A549 (cell line): ENCODE measurements at regions not wholly inside any gene's neighbourhood (a gene's known extent, or its start where the extent isn't known, plus 50 kb on each side); places are given as distances from the start of the nearest gene placed in this dataset.

Experiments
- ATAC-seq, 2 experiments: fragments of 200-7000 bp in 1 of 2; fragments of >200 bp in 1 of 2; cut with Nextera tagmentation in 1 of 2; cut with Tn5 transposase in 1 of 2; 3 replicates each; pipeline versions ENCODE4 v1.8.0 to v1.9.1; 2018 to 2020; ENCODE audit warnings: mild to moderate bottlenecking in 1 of 2, moderate library complexity in 1 of 2
- CTCF ChIA-PET: fragments of 300-600 bp; sonication (Branson Sonifier 250); formaldehyde crosslinking; extraction: SDS; loops from one replicate; lab custom pipeline; 2021; ENCODE audit warnings: antibody characterized with exemption, inconsistent platforms; lab: Yijun Ruan, JAX
- POLR2A ChIA-PET: fragments of 350-600 bp; formaldehyde crosslinking; extraction: SDS; loops from one replicate; lab custom pipeline; 2021; ENCODE audit warnings: antibody characterized with exemption, inconsistent platforms; lab: Yijun Ruan, JAX
- DNase-seq, 2 experiments: peaks; one replicate each; pipeline versions ENCODE4 v3.0.0 to v3.0.0-alpha.2; 2011 to 2016; ENCODE audit warnings: low read depth in 1 of 2, low spot score in 1 of 2
- FAIRE-seq: peaks from 2 replicates; lab custom pipeline; 2011; peaks lifted over from hg19 to GRCh38; lab: Jason Lieb, UNC
- H3K27ac ChIP-seq, 2 experiments: fragments of >200 bp; sonication (Bioruptor Twin); formaldehyde crosslinking; 3 replicates each; pipeline ENCODE4 v1.5.1; 2016 to 2017
- H3K4me1 ChIP-seq: fragments of >200 bp; sonication (Bioruptor Twin); formaldehyde crosslinking; 3 replicates; pipeline ENCODE4 v1.6.1; 2016
- H3K4me2 ChIP-seq: fragments of >200 bp; sonication (Bioruptor Twin); formaldehyde crosslinking; 3 replicates; pipeline ENCODE4 v1.6.1; 2016
- H3K4me3 ChIP-seq: fragments of >200 bp; sonication (Bioruptor Twin); formaldehyde crosslinking; 3 replicates; pipeline ENCODE4 v1.5.1; 2016
- H3K9me3 ChIP-seq: fragments of >200 bp; sonication (Bioruptor Twin); formaldehyde crosslinking; 3 replicates; pipeline ENCODE4 v1.6.1; 2016
- CBX2 ChIP-seq: fragments of 200-600 bp; sonication (generic); IDR thresholded peaks from 2 replicates; pipeline ENCODE4 v1.6.1; 2016; ENCODE audit warnings: low read depth, mild to moderate bottlenecking, borderline replicate concordance
- CEBPB ChIP-seq, 2 experiments: fragments of >200 bp in 1 of 2; sonication (Bioruptor Twin) in 1 of 2; formaldehyde crosslinking in 1 of 2; IDR thresholded peaks; 2 replicates each; pipeline ENCODE4 v1.6.1; 2012 to 2016
- CHD2 ChIP-seq: fragments of 150-350 bp; IDR thresholded peaks from 2 replicates; pipeline ENCODE4 v1.6.1; 2014; ENCODE audit warnings: low read length; ENCODE audit not compliant: partially characterized antibody
- EHMT2 ChIP-seq: fragments of 200-600 bp; sonication (generic); IDR thresholded peaks from 2 replicates; pipeline ENCODE4 v1.6.1; 2016; ENCODE audit warnings: antibody characterized with exemption, low read depth, mild to moderate bottlenecking, moderate library complexity
- FOSB ChIP-seq: fragments of 250-450 bp; sonication (Bioruptor Pico); IDR thresholded peaks from 2 replicates; pipeline ENCODE4 v1.5.0; 2020; ENCODE audit warnings: mild to moderate bottlenecking, moderate library complexity
- FOSL2 ChIP-seq, 2 experiments: fragments of 450-650 bp in 1 of 2; fragments of >200 bp in 1 of 2; sonication (Bioruptor Twin) in 1 of 2; formaldehyde crosslinking; IDR thresholded peaks; 2 replicates each; pipeline versions ENCODE4 v1.5.0 to v1.6.1; 2016 to 2020; ENCODE audit warnings: mild to moderate bottlenecking in 1 of 2, moderate library complexity in 1 of 2
- FOXS1 ChIP-seq: fragments of 250-450 bp; sonication (Bioruptor Pico); IDR thresholded peaks from 2 replicates; pipeline ENCODE4 v1.5.0; 2020; ENCODE audit warnings: mild to moderate bottlenecking, moderate library complexity
- HDAC2 ChIP-seq: fragments of 200-600 bp; sonication (generic); IDR thresholded peaks from 2 replicates; pipeline ENCODE4 v1.6.1; 2016
- HEYL ChIP-seq: fragments of 250-450 bp; sonication (Bioruptor Pico); IDR thresholded peaks from 2 replicates; pipeline ENCODE4 v1.8.0; 2021; ENCODE audit warnings: mild to moderate bottlenecking, moderate library complexity
- HOXB13 ChIP-seq: fragments of 250-450 bp; sonication (Bioruptor Pico); IDR thresholded peaks from 2 replicates; pipeline ENCODE4 v1.5.0; 2020; ENCODE audit warnings: low read depth, mild to moderate bottlenecking, moderate library complexity
- JUNB ChIP-seq: fragments of >200 bp; sonication (Bioruptor Twin); formaldehyde crosslinking; IDR thresholded peaks from 2 replicates; pipeline ENCODE4 v1.6.1; 2016
- MAFK ChIP-seq: fragments of 450-650 bp; IDR thresholded peaks from 2 replicates; pipeline ENCODE4 v1.6.1; 2014; ENCODE audit not compliant: partially characterized antibody
- MYC ChIP-seq: IDR thresholded peaks from 2 replicates; pipeline ENCODE4 v1.6.1; 2012; ENCODE audit warnings: mild to moderate bottlenecking, inconsistent platforms, low read length, improper control_type of control experiment, borderline replicate concordance
- NPAS2 ChIP-seq: fragments of 250-450 bp; sonication (Bioruptor Pico); IDR thresholded peaks from 2 replicates; pipeline ENCODE4 v1.8.0; 2022; ENCODE audit warnings: mild to moderate bottlenecking, moderate library complexity, borderline replicate concordance
- PHF8 ChIP-seq: fragments of 200-600 bp; sonication (generic); IDR thresholded peaks from 2 replicates; pipeline ENCODE4 v1.6.1; 2016; ENCODE audit warnings: low read depth, mild to moderate bottlenecking, antibody characterized with exemption, moderate library complexity, borderline replicate concordance
- POLR2AphosphoS2 ChIP-seq: conservative IDR thresholded peaks from 2 replicates; pipeline ENCODE4 v1.6.1; 2012; ENCODE audit warnings: low read length, improper control_type of control experiment, inconsistent platforms
- RAD21 ChIP-seq, 2 experiments: fragments of >200 bp in 1 of 2; sonication (Bioruptor Twin) in 1 of 2; formaldehyde crosslinking in 1 of 2; IDR thresholded peaks in 1 of 2; conservative IDR thresholded peaks in 1 of 2; 2 replicates in 1 of 2; 3 replicates in 1 of 2; pipeline ENCODE4 v1.6.1; 2012 to 2018; ENCODE audit warnings: inconsistent platforms in 1 of 2
- RFX5 ChIP-seq: fragments of 450-650 bp; IDR thresholded peaks from 2 replicates; pipeline ENCODE4 v1.7.1; 2014; ENCODE audit warnings: antibody characterized with exemption, mild to moderate bottlenecking, moderate library complexity
- SMC3 ChIP-seq: fragments of >200 bp; sonication (Bioruptor Twin); formaldehyde crosslinking; IDR thresholded peaks from 3 replicates; pipeline ENCODE4 v1.6.1; 2018; ENCODE audit warnings: inconsistent platforms
- SREBF2 ChIP-seq: fragments of 450-650 bp; IDR thresholded peaks from 2 replicates; pipeline ENCODE4 v1.6.1; 2014; ENCODE audit warnings: mild to moderate bottlenecking, moderate library complexity
- TFCP2L1 ChIP-seq: fragments of 250-450 bp; sonication (Bioruptor Pico); IDR thresholded peaks from 2 replicates; pipeline ENCODE4 v1.5.0; 2021; ENCODE audit warnings: mild to moderate bottlenecking
- TP53 ChIP-seq: fragments of 250-450 bp; sonication (Bioruptor Pico); IDR thresholded peaks from 2 replicates; pipeline ENCODE4 v1.5.0; 2021; ENCODE audit warnings: mild to moderate bottlenecking, moderate library complexity
- ZFP36 ChIP-seq: fragments of 450-650 bp; IDR thresholded peaks from 2 replicates; pipeline ENCODE4 v1.6.1; 2014; ENCODE audit warnings: borderline replicate concordance; ENCODE audit not compliant: partially characterized antibody
- ZSCAN20 ChIP-seq: fragments of 250-450 bp; sonication (Bioruptor Pico); IDR thresholded peaks from 2 replicates; pipeline ENCODE4 v1.8.0; 2022; ENCODE audit warnings: mild to moderate bottlenecking, moderate library complexity
- WGBS: methylation state at CpG from one replicate; pipeline ENCODE4 v1.1.6; 2017; ENCODE audit errors: missing lambda C conversion rate; 5-methylcytosine and 5-hydroxymethylcytosine counted together
- TF ChIP-seq, protein P1 (sequence below): IDR thresholded peaks from 2 replicates; pipeline ENCODE4 v1.6.1; 2012
- TF ChIP-seq, protein P2 (sequence below): fragments of >200 bp; sonication (Bioruptor Twin); formaldehyde crosslinking; IDR thresholded peaks from 2 replicates; pipeline ENCODE4 v1.6.1; 2016
- TF ChIP-seq, protein P3 (sequence below): fragments of 250-450 bp; sonication (Bioruptor Pico); IDR thresholded peaks from 2 replicates; pipeline ENCODE4 v1.5.0; 2020; ENCODE audit warnings: low read depth, mild to moderate bottlenecking, moderate library complexity
- TF ChIP-seq, protein P4 (sequence below): IDR thresholded peaks from 2 replicates; pipeline ENCODE4 v1.6.1; 2012; ENCODE audit warnings: low read depth, borderline replicate concordance

DNA sequence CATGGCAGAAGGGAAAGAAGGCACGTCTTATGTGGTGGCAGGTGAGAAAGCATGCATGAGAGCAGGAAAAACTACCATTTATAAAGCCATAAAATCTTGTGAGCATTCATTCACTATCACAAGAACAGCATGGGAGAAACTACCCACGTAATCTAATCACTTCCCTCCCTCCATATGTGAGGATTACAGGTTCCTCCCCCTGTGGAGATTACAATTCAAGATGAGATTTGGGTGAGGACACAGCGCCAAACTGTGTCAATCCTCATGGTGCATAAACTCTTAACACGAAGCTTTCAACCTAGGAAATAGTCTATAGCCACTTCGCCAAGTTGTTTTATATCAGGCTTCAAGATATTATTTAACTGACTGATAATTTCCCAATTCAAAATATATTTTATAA lies 595.5 kb downstream of the FBXO15 start:
- Histone ChIP-seq H3K4me2 (no peak overlapping the region), H3K4me1 (no peaks in the 10 kb centered on the region), H3K9me3 (no peaks in the 10 kb centered on the region), H3K4me3 (no peak overlapping the region), H3K27ac (no peak overlapping the region)
- POLR2A ChIA-PET = no interaction called here
- ATAC-seq = no peak
- no peak for FAIRE-seq
- DNase-seq = no peak
- TF ChIP-seq, protein P1, sequence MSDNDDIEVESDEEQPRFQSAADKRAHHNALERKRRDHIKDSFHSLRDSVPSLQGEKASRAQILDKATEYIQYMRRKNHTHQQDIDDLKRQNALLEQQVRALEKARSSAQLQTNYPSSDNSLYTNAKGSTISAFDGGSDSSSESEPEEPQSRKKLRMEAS = no peak
- TF ChIP-seq MAFK (no peak), NPAS2 (CRISPR knock-in tag) (no peak), PHF8 (no peak), RAD21 (conservative IDR thresholded peaks at IDR 0.05 in 1 of 2, IDR thresholded peaks at IDR 0.05 in 1 of 2) (no peak), FOSB (CRISPR knock-in tag) (no peak), HDAC2 (no peak), CEBPB (IDR thresholded peaks at IDR 0.05) (no peak), ZFP36 (no peak), MYC (no peak), EHMT2 (no peak)
- CTCF ChIA-PET = no interaction called here
- WGBS = 37% methylated on average over 5 of the region's 5 CpGs

DNA sequence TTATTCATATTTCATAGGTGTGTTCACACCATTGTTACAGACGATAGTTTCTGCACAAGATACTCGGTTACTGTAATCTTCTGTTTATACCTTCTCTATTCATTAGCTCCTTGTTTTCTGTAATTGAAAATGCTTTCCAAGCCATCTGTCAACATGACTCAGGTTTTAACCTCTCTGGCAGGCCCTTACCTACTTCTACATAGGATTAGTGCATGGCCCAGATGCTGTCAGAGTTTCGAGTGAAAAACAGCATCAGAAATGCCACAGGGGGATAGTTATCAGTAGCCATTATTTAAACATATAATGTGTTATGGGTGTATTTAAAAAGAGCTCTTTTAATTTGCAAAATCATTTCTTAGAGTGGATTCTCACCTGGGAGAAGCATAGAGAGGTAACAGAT lies 596.4 kb downstream of the FBXO15 start:
- DNase-seq (no peak), ATAC-seq (no peak), FAIRE-seq (no peak)
- H3K9me3 ChIP-seq = no peaks in the 10 kb centered on the region
- no peak overlapping the region for H3K27ac ChIP-seq
- no peak overlapping the region for H3K4me2 ChIP-seq
- 58% methylated on average over 3 of the region's 3 CpGs for WGBS
- TF ChIP-seq FOXS1 (CRISPR knock-in tag) (no peak), RFX5 (no peak), TP53 (CRISPR knock-in tag) (no peak)
- no peaks in the 10 kb centered on the region for H3K4me1 ChIP-seq
- ChIA-PET POLR2A (no interaction called here), CTCF (no interaction called here)
- no peak overlapping the region for H3K4me3 ChIP-seq

DNA sequence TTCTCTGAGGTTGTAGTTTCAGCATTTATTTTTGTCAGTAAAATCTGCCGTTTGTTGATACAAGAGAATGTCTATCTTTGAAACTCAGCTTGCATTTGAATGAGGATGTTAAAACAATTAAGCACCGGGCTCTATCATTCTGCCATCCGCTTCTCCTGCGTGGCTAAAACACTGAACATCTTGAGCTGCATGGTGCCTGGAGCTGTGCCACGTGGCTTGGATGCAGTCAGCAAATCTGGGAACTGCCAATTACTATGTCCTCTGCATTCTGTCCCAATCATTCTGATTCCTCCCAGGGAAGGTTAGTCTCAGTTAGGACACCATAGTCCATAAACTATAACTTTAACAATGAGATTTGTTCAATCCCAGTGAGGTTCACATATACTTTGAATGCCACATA lies 598.4 kb downstream of the FBXO15 start:
- no peak overlapping the region for H3K4me2 ChIP-seq
- TF ChIP-seq ZSCAN20 (CRISPR knock-in tag) (no peak), TFCP2L1 (no peak), POLR2AphosphoS2 (no peak), MAFK (no peak), RFX5 (no peak), TP53 (CRISPR knock-in tag) (no peak), HDAC2 (no peak), CHD2 (no peak), SMC3 (no peak)
- TF ChIP-seq, protein P2, sequence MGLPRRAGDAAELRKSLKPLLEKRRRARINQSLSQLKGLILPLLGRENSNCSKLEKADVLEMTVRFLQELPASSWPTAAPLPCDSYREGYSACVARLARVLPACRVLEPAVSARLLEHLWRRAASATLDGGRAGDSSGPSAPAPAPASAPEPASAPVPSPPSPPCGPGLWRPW = no peak
- TF ChIP-seq, protein P3, sequence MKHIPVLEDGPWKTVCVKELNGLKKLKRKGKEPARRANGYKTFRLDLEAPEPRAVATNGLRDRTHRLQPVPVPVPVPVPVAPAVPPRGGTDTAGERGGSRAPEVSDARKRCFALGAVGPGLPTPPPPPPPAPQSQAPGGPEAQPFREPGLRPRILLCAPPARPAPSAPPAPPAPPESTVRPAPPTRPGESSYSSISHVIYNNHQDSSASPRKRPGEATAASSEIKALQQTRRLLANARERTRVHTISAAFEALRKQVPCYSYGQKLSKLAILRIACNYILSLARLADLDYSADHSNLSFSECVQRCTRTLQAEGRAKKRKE (CRISPR knock-in tag) = no peak
- no peak for FAIRE-seq
- WGBS = 65% methylated on average over 5 of the region's 5 CpGs
- no peaks in the 10 kb centered on the region for H3K4me1 ChIP-seq
- ATAC-seq = no peak
- no peak overlapping the region for H3K4me3 ChIP-seq
- no peak overlapping the region for H3K27ac ChIP-seq
- no peaks in the 10 kb centered on the region for H3K9me3 ChIP-seq
- no peak for DNase-seq
- ChIA-PET CTCF (interaction anchor here (1.2 kb wide), 1 partner anchor 9 kb away, joined by 3 read pairs; no protein-coding TSS in a partner anchor), POLR2A (no interaction called here)

DNA sequence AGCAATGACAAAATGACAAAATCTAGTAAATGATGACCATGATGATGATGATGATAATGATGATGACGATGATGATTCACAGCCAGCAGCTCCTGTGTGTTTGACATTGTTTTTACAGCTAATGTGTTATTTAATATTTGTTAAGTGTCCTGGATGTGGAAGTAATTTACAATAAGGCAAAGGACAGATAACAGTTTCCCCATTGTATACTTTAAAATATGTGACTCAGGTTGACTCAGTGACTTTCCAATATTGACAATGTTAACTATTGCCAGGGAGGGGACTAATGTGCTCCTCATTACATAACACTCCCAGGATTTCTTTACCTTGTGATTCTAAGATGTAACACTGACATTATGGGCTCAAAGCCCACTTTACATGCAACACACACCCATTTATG lies 602.2 kb downstream of the FBXO15 start:
- no peaks in the 10 kb centered on the region for H3K4me1 ChIP-seq
- H3K9me3 ChIP-seq = no peaks in the 10 kb centered on the region
- no peak overlapping the region for H3K4me3 ChIP-seq
- FAIRE-seq (no peak), ATAC-seq (no peak), DNase-seq (no peak)
- H3K4me2 ChIP-seq = no peak overlapping the region
- CTCF ChIA-PET = no interaction called here
- TF ChIP-seq, protein P4, sequence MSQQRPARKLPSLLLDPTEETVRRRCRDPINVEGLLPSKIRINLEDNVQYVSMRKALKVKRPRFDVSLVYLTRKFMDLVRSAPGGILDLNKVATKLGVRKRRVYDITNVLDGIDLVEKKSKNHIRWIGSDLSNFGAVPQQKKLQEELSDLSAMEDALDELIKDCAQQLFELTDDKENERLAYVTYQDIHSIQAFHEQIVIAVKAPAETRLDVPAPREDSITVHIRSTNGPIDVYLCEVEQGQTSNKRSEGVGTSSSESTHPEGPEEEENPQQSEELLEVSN = no peak
- TF ChIP-seq JUNB = no peak
- no peak for TF ChIP-seq FOSL2 (IDR thresholded peaks at IDR 0.05)
- TF ChIP-seq FOSL2 (CRISPR knock-in tag; IDR thresholded peaks at IDR 0.05) = no peak
- no peak for TF ChIP-seq HOXB13 (CRISPR knock-in tag)
- no peak for TF ChIP-seq CBX2
- TF ChIP-seq SREBF2 = no peak
- no peak for TF ChIP-seq HEYL (CRISPR knock-in tag)
- POLR2A ChIA-PET = no interaction called here
- WGBS = 25% methylated on average over 1 of the region's 1 CpG
- H3K27ac ChIP-seq = no peak overlapping the region
